Coronary artery (tissue), 2 donors: ENCODE measurements at regions not wholly inside any gene's neighbourhood (a gene's known extent, or its start where the extent isn't known, plus 50 kb on each side); places are given as distances from the start of the nearest gene placed in this dataset.

Experiments used
- DNase-seq: peaks from one replicate; pipeline ENCODE4 v3.0.0-alpha.2; 2017; ENCODE audit warnings: low spot score
- H3K27ac ChIP-seq, 2 donors: fragments of 200-600 bp; sonication (generic); one replicate each; pipeline ENCODE4 v1.5.1; 2016 to 2019
- H3K4me3 ChIP-seq: fragments of 200-600 bp; sonication (generic); 2 replicates; pipeline ENCODE4 v1.5.1; 2016; ENCODE audit warnings: mild to moderate bottlenecking, moderate library complexity
- TF ChIP-seq, protein P1 (sequence below): fragments of 200-600 bp; sonication (generic); IDR thresholded peaks from one replicate; pipeline ENCODE4 v1.5.1; 2019; ENCODE audit warnings: antibody characterized with exemption

GRCh38 chr17:70230850-70231640 lies 61.7 kb downstream of the KCNJ2 start:
- DNase-seq, result no peak
- no peak overlapping the region for H3K27ac ChIP-seq
- no peak overlapping the region for H3K4me3 ChIP-seq
- TF ChIP-seq, protein P1, sequence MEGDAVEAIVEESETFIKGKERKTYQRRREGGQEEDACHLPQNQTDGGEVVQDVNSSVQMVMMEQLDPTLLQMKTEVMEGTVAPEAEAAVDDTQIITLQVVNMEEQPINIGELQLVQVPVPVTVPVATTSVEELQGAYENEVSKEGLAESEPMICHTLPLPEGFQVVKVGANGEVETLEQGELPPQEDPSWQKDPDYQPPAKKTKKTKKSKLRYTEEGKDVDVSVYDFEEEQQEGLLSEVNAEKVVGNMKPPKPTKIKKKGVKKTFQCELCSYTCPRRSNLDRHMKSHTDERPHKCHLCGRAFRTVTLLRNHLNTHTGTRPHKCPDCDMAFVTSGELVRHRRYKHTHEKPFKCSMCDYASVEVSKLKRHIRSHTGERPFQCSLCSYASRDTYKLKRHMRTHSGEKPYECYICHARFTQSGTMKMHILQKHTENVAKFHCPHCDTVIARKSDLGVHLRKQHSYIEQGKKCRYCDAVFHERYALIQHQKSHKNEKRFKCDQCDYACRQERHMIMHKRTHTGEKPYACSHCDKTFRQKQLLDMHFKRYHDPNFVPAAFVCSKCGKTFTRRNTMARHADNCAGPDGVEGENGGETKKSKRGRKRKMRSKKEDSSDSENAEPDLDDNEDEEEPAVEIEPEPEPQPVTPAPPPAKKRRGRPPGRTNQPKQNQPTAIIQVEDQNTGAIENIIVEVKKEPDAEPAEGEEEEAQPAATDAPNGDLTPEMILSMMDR, result no peak

DNA sequence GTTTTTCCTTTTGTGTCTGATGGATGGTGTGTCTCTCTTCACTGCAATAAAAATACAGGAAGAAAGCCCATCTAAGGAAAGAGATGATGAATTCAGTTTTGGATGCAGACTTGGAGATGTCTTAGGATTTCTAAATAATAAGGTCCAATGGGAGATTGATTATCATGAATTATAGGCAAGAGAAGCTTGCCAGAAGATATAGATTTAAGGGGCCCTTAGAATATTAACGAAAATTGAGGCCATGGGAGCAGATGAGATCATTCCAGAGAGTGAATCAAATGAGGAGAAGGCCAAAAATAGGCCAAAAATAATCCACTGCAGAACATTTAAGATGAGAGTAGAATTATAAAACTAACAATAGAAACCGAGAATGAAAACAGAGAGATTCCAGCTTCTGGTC lies 63.1 kb downstream of the KCNJ2 start:
- no peak overlapping the region for H3K27ac ChIP-seq
- TF ChIP-seq, protein P1, result no peak
- H3K4me3 ChIP-seq, result no peak overlapping the region
- DNase-seq, result no peak

DNA sequence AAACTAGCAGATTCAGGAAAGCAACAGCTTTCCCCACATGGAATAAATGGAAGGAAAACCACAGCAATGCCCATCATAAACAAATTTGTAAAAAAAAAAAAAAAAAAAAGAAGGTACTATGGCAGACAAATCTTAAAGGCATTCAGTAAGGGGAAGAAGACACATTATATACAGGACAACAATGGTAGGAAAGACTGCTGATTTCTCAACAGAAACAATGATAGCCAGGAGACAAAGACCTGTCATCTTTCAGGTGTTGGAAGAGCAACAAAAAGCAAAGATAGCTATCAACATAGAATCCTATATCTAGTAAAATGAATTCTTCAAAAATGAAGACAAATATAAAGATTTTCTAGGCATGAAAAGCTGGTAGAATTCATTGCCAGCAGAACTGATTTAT lies 65.9 kb downstream of the KCNJ2 start:
- DNase-seq, result no peak
- TF ChIP-seq, protein P1, result no peak
- H3K27ac ChIP-seq, result no peak overlapping the region
- no peak overlapping the region for H3K4me3 ChIP-seq

- no peak for DNase-seq
- H3K27ac ChIP-seq, result no peak overlapping the region
- TF ChIP-seq, protein P1, result no peak
- no peak overlapping the region for H3K4me3 ChIP-seq
These were observed 68.9 kb downstream of the KCNJ2 start for GRCh38 chr17:70238228-70238627.

DNA sequence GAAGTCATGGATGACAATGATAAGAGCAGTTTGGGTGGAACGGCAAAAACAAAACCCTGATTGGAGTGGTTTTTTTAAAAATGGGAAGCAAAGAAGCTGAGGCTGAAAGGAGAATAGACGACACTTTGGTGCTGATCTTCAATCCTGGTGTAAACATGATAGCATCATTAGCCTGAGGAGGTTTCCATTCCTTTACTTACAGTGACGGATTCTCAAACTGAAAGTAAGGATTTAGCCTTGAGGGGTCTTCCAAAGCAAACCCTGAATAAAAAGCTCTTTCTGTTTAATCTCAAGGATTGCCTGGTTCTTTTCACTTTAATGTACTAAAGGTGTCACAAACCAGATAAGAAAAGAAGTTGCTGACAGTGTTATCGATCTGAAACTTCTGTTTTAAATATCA lies 69.3 kb downstream of the KCNJ2 start:
- Histone ChIP-seq H3K4me3 (no peak overlapping the region), H3K27ac (no peak overlapping the region)
- TF ChIP-seq, protein P1, result no peak
- no peak for DNase-seq

DNA sequence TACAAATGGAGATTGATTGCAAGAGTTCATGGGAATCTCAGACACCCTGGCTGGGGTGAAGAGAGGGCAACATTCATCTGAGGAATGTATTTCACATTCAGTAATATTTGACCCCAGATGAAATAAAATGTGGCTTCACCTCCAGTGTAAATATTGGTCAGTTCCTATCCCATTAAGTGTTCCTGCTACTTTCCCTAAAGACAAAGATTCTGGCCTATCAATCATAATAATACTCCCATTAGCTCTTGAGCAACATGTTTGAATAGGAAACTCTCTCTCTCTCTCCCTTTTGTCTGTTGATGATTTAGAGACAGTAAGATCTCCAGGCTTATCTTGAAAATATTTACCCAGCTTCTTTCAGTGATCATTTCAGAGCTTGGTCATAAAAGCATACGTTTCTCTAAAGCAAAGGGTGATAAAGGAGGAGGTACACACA lies 70.1 kb downstream of the KCNJ2 start:
- DNase-seq, result no peak
- H3K4me3 ChIP-seq, result no peak overlapping the region
- H3K27ac ChIP-seq, result no peak overlapping the region
- TF ChIP-seq, protein P1, result no peak

DNA sequence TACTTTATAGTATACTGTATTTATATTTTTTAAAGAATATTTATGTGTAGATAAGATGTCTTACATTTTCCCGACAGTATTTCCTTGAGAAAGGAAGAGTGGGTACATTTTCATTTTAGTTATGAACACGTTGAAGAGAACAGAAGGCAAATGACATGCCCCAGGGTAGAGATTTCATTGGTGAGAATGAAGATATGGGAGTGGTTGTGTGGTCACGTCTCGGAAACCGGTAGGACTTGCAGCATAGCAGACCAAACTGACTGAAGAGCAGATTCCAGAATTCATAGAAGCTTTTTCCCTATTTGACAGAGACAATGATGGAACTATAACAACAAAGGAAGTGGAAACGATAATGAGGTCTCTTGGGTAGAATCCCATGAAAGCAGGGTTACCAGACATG lies 71.7 kb downstream of the KCNJ2 start:
- DNase-seq, result no peak
- H3K27ac ChIP-seq, result no peak overlapping the region
- TF ChIP-seq, protein P1, result no peak
- no peak overlapping the region for H3K4me3 ChIP-seq
